GM18519 (cell line): ENCODE measurements at regions not wholly inside any gene's neighbourhood (a gene's known extent, or its start where the extent isn't known, plus 50 kb on each side); places are given as distances from the start of the nearest gene placed in this dataset.

Experiments
- ATAC-seq: cut with Tn5 transposase; IDR thresholded peaks from one replicate; pipeline ENCODE4 v1.9.1; 2021; ENCODE audit warnings: mild to moderate bottlenecking, moderate library complexity; ENCODE audit not compliant: unreplicated experiment, low FRiP score

DNA sequence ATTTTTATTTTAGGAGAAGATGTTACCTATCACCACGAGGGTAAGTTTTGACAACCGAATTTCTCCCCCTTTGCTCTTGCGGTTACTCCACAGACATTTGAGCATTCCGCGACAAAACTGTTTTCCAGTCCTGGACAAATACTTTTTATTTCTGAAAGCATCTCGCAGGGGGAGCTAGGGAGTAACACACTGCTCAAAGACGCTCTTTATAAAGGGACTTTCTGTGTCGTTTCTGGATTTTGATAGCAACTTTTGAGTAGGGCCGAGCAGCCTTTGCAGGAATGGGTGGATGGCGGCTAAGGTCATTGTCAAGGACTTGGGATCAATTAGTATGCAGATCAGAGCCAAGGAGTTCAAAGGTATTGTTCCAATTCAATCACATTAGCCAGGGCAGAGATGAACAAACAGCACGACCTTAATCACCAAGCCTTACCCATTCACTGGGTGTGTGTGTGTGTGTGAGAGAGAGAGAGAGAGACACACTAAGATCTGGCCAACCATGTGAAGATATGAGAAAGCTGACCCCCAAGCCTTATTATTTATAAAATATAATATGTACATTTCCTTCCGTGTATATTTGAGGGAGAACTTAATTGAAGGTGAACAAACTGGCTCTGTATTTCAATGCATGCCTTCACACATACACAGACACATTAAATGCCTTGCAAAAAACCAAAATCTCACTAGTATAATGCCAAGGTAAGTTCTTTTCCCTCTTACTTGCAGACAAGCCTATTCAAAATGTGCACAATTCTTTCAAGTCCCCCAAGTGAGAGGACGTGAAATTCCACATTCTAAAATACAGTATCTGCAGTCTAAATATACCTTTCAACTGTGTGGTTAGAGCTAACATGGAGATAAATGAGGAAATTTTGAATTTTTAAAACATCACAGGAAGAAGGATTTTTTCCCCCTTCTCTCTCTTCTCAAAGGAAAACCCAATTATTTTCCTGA, 613.8 kb downstream of the VRK1 start:
- no peak for ATAC-seq

DNA sequence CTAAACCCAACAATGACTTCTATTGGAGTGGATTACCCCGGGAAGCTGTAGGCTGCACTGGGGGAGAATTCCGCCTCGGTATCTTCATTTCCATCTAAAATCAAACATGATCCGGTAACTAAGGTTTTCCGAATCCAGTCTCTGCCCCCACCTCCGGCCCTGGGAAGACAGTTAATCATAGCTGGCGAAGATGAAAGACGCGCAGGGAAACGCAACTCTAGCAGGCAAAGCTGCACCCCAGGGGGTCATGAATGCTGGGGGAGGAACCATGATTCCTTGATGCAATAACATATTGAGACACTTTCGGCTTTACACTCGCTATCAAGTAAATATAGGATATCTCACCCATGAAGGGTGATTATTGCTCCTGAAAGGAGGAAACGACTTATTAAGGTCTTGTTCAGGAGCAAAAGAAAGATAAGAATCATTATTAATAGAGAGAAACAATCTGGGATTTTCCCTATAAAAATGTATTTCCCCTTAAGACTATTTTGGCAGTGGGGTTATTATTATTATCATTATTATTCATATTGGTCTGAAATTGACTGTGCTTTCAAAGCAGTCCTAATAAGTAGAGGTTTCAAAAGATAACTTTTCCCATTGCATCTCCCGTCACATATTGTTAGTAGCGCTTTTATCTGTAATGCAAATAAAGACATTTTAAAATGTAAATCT, 614.9 kb downstream of the VRK1 start:
- ATAC-seq = no peak

DNA sequence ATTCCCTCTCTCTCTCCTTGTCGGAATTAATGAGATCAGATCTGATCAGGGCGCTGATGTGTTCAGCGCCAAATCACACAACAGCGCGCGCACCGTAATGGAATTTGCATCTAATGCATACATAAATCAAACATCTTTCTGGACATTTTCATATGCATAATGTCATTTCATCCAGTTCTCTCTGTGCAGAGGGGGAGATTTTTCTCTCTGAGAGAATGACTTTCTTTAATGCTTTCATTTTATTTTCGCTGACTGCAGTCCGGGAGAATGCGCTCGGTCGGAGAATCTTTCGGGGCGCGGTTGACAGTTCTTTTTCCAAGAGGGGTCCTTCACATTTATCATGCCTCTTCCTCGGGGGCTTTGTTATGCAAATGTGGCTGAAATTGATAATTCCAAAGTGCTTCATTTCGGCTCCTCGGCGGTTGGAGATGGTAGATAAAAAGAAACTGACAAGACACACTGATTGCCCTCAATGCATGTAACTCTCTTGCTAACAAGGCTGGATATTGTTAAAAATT, 615.9 kb downstream of the VRK1 start:
- ATAC-seq = no peak

DNA sequence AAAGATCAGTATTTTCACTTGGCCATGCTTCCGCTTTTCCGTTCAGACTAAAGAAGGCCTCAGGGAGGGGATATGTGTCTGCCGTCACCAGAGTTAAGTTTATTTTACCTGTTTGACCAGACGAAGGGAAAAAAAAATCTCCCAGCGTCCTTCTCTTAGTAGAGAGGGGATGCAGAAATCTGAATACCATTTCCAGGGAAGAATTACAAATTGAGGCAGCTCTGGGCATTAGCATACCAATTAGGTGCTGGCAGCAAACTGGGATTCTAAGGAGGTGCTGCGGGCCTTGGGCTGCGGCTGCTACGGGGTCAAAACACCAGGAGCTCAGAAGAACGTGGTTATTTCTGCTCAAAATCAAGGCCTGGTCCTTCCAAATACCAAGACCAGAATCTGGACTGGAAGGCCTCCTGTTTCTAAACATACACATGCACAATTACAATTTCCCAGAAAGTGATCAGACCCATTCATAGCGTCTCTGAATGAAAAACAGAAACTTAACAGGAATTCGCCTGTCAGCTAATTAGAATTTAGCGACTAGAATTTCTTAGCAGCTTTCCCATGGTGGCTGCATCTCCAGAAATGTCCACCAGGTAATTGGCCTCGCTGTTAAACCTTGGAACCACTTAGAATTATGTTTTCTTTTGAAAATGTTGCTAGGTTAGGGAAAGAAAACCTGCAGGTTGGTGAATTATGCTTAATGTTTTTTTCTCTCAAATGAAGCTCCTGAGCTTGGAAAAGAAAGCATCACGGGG, 617.0 kb downstream of the VRK1 start:
- no peak for ATAC-seq

DNA sequence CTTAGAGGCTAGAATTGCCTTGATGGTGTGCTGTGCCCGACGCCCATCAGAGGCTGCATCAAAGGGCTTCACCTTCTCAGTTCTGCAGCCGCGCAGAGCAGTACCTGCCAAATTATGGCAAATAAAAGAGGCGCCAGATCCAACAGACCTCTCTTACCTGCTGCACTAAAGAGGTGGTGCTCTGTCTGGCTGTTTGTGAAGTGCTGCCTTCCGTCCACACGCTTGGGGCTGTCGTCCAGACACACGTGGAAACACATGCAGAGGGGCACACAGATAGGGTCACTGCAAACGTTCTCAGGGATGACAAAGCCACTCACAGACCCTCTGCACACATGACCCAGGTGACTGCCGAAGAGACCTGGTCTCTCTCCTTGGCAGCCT, 617.5 kb downstream of the VRK1 start:
- ATAC-seq = no peak

DNA sequence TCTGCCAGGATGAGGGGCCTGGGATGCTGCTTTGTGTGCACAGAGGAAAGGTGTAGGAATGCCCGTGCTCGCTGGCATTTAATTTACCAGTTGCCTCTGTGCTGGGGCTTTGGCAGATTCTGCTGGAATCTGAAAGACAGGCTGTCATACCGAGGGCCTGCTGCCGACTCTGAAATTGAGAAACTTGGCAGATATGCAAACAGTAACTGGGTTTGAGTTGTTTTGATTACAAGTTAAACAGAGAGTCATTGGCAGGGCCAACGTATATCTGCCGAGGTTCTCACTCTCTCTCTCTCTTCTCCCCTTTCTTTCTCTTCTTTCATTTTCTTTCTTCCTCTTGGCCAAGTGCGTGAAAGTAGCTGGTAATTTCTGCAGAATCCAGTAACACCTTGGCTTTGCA, 618.7 kb downstream of the VRK1 start:
- no peak for ATAC-seq

DNA sequence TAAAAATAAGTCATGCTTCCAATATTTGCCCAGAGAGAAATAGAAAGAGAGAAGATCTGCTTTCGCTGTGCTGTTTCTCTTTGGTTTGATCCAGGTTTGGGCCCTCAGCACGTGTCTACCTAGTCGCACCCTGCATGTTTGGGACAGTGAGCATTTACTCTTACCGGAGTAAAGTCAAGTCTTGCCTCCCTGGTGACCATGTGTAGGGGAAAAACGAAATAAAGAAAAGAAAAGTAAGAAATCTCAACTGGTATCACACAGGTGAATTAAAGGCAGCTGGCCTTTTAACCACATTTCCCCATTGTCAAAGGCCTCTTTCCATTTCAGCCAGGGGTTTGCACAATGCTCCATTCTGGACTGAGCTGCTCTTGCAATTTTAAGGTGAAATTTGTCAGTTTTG, 619.4 kb downstream of the VRK1 start:
- ATAC-seq = no peak

DNA sequence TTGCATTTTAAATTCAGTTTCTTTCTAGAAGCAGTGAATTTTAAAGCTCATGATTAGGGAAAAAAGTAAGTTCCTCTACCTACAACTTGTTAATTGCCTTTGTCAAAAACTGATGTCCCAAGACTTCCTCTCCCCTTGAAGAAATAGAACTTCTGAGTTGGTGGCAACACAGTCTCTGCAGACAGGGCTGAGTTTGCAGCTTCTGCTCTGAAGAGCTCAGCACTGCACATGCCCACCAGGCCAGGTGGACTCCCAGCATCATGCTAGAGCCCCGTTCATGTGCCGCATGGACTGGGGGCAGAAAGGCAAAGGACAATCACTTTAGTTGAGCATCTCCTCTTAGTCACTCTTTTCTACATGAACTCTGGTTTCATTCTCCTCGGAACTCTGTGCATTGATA, 620.1 kb downstream of the VRK1 start:
- ATAC-seq = no peak

DNA sequence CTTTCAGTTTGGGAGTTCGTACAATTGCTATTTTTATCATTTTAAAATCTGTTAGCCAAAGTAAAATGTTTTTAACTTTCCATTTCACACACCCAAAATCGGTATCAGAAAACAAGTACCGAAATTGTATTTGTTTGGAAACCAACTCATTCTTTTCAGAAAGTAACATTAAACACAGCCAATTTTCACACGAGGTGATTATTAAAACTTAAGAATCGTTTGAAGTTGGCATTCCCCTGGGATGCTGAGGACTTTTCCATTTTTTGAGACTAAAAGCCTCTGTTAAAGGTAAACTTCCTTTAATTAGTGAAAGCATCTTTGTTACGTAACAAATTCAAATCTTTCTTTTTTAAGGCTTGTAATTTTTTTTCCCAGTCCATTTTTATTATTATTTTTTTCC, 623.0 kb downstream of the VRK1 start:
- no peak for ATAC-seq

DNA sequence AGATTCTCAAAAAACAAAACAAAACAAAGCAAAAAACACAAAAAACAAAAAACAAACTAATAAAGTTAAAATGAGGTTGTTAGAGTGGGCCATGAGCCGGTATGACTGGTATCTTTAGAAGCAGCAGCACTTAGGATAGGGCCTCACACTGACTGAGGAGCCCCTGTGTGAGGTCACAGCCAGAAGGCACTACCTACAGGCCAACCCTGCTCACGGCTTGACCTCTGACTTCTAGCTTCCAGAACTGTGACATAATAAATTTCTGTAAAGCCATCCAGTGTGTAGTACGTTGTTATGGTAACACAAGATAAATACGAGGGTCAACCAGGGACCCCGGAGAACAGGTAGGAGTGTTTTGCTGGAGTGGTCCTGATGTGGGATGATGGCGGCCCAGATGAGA, 629.6 kb downstream of the VRK1 start:
- ATAC-seq = no peak

DNA sequence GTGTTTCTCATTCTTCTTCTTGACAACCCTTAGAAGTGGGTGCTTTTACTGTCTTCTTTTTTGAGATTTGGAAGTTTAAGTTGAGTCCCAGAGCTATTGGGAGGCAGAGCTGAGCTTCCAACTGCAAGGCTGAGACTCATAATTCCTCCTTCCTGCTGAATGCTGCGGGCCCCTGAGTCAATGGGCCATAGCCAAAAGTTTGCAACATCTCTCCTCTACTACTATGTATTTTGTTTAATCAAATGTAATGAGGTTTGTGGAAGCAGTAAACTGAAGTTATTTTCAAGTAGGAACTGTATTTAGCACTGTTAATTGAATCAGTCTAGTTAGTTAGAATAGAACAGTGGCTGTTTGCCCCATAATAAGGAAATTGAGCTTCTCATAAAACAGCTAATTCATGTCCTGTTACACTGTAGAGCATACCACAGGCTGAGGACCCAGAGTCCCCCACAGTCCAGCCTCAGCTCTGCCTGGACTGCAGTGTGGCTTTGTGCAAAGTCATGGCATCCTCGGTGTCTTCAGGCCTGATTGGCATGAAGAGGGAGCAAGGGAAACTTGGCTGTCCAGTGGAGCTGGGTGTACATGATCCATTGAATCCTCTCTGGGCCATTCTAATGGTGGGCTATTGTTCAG, 631.7 kb downstream of the VRK1 start:
- no peak for ATAC-seq

DNA sequence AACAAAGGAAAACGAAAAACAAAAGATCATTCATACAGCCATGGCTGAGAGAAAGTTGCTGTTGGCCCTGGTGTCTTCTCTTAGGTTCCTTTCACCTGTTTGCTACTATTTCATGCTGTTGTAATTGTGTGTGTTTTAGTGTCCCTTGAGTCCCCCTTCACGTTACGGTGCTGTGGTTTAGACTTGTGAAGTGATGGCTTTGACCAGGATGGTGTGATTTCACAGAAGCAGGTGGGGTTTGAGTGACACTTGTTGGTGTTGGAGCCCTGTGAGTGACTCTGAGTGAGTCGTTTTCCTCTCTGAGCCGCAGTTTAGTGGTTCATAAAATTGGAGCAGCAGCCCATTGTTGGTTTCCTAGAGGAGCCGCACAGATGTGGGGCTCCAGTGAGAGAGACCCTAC, 635.4 kb downstream of the VRK1 start:
- ATAC-seq = no peak

DNA sequence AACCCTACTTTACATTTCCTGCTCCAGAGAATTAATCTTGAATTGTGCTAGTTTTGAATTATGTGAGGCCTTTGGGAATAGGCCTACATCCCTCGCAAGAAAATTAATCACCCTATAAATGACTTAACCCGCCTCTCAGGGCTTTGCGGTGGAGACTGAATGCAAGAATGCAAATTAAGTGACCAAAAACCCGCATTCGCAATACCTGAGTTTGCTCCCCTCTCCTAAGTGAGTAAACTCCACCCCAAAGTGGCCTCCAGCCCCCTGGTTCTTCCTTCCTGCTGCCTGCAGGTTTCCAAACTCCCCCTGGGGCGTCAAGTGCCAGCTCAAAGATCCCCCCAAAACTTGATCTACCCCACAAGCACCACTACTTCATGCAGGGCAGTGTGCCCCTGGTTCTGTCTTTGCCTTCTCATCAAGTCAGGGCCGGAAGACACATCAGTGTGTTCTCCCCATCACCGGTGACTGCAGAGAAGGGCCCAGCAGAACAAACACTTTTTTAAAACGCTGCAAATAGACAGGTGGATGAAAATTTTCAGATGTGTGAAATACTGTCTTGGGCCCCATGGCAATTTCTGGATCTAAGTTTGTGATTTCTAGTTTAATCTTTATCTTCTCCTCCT, 644.7 kb downstream of the VRK1 start:
- ATAC-seq = no peak

DNA sequence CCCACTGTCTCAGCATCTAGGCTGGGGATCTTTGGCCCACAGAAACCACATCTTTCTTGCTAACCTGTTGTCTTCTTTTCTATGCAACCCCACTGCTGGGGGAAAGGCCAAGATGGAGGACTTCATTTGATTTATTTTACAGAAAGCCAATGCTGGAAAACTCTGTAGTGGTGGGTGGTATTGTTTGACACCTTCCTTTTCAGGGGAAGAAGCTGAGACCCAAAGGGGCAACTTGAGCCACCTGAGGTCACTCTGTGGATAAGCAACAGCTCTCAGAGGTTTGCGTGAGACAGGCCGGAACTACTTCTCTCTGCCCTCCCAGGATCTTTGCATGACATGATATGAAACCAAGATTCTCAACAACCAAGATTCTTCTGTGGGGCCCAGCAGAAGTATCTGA, 645.2 kb downstream of the VRK1 start:
- no peak for ATAC-seq

DNA sequence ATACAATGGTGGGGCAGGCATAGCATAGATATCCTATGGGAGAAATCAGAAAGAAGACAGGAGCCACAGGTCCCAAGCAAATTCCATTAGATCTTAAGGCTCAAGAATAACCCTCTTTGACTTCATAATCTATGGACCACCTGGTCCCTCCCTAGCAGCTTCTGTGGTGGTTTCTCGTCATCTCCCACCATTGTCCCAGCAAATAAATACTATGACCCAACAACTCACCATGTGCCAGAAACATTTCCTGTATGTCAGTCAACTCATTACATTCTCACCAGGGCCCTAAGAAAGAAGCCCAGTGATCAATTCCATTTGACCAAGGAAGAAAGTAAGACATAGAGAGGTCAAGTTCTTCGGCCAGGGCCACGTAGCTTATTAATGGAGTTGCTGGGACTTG, 646.2 kb downstream of the VRK1 start:
- ATAC-seq = no peak

DNA sequence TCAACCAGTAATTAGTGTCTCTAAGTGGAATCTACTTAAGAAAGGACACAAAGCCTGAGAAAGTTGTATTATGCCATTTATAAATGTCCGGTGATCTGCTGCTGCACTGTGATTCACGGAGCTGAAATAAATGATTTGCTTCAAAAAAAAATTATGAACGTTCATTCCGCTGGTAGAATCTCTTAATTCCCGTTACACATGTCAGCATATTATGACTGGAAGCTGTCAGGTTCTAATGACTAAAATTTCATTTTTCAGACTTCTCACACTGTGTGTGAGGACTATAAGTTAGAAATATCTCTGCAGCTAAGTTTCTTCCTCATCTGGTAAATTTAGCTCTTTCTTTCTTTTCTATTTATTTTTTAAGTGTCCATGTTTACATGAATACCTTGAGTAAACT, 647.1 kb downstream of the VRK1 start:
- no peak for ATAC-seq

DNA sequence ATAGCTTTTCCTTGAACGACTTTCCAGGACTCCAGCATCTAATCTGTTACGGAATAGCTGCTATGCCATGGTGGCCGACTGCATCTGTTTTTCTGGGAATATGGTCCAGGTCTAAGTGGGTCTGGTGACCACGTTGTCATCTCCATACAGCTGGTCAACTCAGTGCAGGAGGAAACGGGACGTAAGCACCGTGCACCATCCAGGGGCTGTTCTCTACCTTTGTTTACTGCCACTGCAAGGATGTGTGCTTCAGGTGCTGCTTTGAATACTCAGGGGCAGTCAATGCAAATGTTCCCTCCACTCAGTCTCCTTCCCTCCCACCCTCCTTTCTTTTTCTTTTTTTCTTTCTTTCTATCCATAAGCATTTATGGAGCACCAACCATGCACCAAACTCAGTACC, 648.2 kb downstream of the VRK1 start:
- ATAC-seq = no peak

DNA sequence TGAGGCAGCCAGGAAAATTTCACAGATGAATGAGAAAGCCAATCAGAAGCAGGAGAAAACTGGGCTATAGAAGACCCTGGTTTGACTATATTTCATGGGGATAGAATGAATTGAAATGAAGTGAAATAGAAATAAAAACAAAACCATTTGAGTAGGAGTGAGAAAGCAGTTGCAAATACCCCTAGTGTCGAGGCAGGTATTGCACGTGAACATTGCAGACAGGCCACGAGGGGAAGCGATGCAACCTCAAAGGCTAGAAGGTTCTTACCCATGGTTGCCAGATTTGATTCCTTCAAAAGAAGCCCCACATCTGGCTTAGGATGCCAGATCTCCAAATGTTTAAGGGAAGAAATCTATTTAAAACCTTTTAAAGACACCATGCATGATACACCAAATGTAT, 648.9 kb downstream of the VRK1 start:
- no peak for ATAC-seq

DNA sequence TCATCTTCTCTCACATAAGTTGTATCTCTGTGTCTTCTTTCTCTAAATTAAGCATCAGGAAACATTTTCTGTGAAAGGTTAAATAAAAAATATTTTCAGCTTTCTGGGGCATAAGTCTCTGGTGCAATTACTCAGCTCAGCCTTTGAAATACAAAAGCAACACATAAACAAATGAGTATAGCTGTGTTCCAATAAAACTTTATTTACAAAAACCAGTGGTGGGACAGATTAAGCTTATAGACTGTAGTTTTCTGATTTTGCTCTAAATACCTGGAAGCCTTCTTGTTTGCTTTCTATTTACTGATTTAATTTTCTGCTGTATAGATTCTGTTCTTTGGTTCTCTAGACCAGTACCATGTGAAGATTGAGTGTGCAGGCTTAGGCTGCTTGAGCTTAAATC, 655.1 kb downstream of the VRK1 start:
- no peak for ATAC-seq

DNA sequence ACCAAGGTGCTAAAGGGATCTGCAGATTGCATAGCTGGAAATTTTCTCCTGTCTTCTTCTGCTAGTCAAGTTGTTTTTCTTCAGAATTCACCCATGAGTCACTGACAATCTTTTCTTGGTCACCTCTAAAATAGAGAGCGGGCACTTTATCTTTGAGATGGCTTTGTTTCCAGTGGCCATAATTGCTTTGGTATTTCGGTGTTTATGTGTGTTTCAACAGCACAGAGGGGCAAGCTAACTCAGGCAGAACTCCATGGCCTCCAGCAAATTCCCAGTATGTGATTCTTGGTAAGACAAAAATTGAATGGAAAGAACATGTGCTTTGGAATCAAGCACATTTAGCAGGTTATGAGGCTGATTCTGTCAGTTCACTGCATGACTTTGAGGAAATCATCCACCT, 656.8 kb downstream of the VRK1 start:
- no peak for ATAC-seq
